GM12878 (cell line): ENCODE measurements at regions not wholly inside any gene's neighbourhood (a gene's known extent, or its start where the extent isn't known, plus 50 kb on each side); places are given as distances from the start of the nearest gene placed in this dataset.

ENCODE experiments used
- ATAC-seq: fragments of 200-7000 bp; cut with Tn5 transposase; 3 replicates; pipeline ENCODE4 v1.9.1; 2020; ENCODE audit warnings: mild to moderate bottlenecking, moderate library complexity
- BruUV-seq: library from RNA; stranded (reverse); fragments of 400-500 nt; replicated peaks from 2 replicates; lab custom pipeline; 2021; lab: Mats Ljungman, UMichigan
- CTCF ChIA-PET: fragments of 300-600 bp; sonication (Branson Sonifier 250); formaldehyde crosslinking; extraction: SDS; loops from one replicate; lab custom pipeline; 2021; ENCODE audit warnings: inconsistent platforms; lab: Yijun Ruan, JAX
- POLR2A ChIA-PET: fragments of 350-600 bp; formaldehyde crosslinking; extraction: SDS; loops from one replicate; lab custom pipeline; 2021; ENCODE audit warnings: inconsistent platforms; lab: Charles Lee
- RAD21 ChIA-PET: fragments of 300-600 bp; sonication (Branson Sonifier 250); formaldehyde crosslinking; loops from one replicate; lab custom pipeline; 2023; ENCODE audit warnings: antibody characterized with exemption; ENCODE audit not compliant: unreplicated experiment; lab: Charles Lee
- SMC1A ChIA-PET: fragments of 300-600 bp; sonication (Branson Sonifier 250); formaldehyde crosslinking; loops from one replicate; lab custom pipeline; 2023; ENCODE audit not compliant: unreplicated experiment, uncharacterized antibody; lab: Charles Lee
- DNase-seq: peaks from one replicate; pipeline ENCODE4 v3.0.0-alpha.2; 2011; ENCODE audit warnings: low read depth, low spot score
- FAIRE-seq: peaks from 3 replicates; lab custom pipeline; 2011; peaks lifted over from hg19 to GRCh38; lab: Jason Lieb, UNC
- H2AFZ ChIP-seq: 2 replicates; pipeline ENCODE4 v1.6.0; 2011; ENCODE audit warnings: low read depth, low read length, control low read depth; ENCODE audit not compliant: control insufficient read depth
- H3K27ac ChIP-seq: 2 replicates; pipeline ENCODE4 v1.5.1; 2011; ENCODE audit warnings: control low read depth; ENCODE audit not compliant: control insufficient read depth, insufficient read depth
- H3K27me3 ChIP-seq, 2 experiments: replicated peaks in 1 of 2; 2 replicates each; pipeline versions ENCODE4 v1.6.0 to v1.6.1; 2011; ENCODE audit warnings: low read length in 1 of 2; ENCODE audit not compliant: control insufficient read depth in 2 of 2, insufficient read depth in 2 of 2
- H3K36me3 ChIP-seq, 2 experiments: 2 replicates each; pipeline ENCODE4 v1.5.1; 2011; ENCODE audit warnings: low read length in 1 of 2; ENCODE audit not compliant: control insufficient read depth in 2 of 2, insufficient read depth in 2 of 2
- H3K4me1 ChIP-seq: 2 replicates; pipeline ENCODE4 v1.6.1; 2011; ENCODE audit warnings: mild to moderate bottlenecking, low read length, moderate library complexity, mixed read lengths; ENCODE audit not compliant: control insufficient read depth, insufficient read depth
- H3K4me2 ChIP-seq: 2 replicates; pipeline ENCODE4 v1.6.0; 2011; ENCODE audit warnings: control low read depth; ENCODE audit not compliant: control insufficient read depth, insufficient read depth
- H3K4me3 ChIP-seq: fragments of 200-600 bp; sonication (generic); 2 replicates; pipeline ENCODE4 v1.5.1; 2016
- H3K79me2 ChIP-seq: 2 replicates; pipeline ENCODE4 v1.6.0; 2011; ENCODE audit warnings: low read length; ENCODE audit not compliant: control insufficient read depth, insufficient read depth
- H3K9ac ChIP-seq: 2 replicates; pipeline ENCODE4 v1.8.0; 2011; ENCODE audit warnings: low read length, control low read depth, mixed read lengths; ENCODE audit not compliant: control insufficient read depth, insufficient read depth
- H3K9me3 ChIP-seq: replicated peaks from 3 replicates; pipeline ENCODE4 v1.5.1; 2011; ENCODE audit warnings: mild to moderate bottlenecking, low read length; ENCODE audit not compliant: control insufficient read depth, insufficient read depth
- H4K20me1 ChIP-seq: 2 replicates; pipeline ENCODE4 v1.6.0; 2011; ENCODE audit not compliant: control insufficient read depth, insufficient read depth
- ATF3 ChIP-seq: IDR thresholded peaks from 2 replicates; pipeline ENCODE4 v1.6.1; 2011; ENCODE audit warnings: low read depth, mild to moderate bottlenecking, low read length, moderate library complexity, borderline replicate concordance; ENCODE audit errors: extremely low read depth
- BRCA1 ChIP-seq: IDR thresholded peaks from 2 replicates; pipeline ENCODE4 v1.6.1; 2011; ENCODE audit warnings: low read depth, low read length, improper control_type of control experiment
- CEBPB ChIP-seq, 2 experiments: fragments of 150-350 bp in 1 of 2; IDR thresholded peaks; 2 replicates each; pipeline ENCODE4 v1.6.1; 2012 to 2014; ENCODE audit warnings: low read depth in 2 of 2, low read length in 2 of 2, borderline replicate concordance in 1 of 2, inconsistent platforms in 1 of 2
- E2F4 ChIP-seq: IDR thresholded peaks from 2 replicates; pipeline ENCODE4 v1.6.1; 2012; ENCODE audit warnings: low read depth, low read length, improper control_type of control experiment
- EP300 ChIP-seq, 2 experiments: fragments of 150-350 bp in 1 of 2; IDR thresholded peaks; 2 replicates each; pipeline ENCODE4 v1.6.1; 2011 to 2012; ENCODE audit warnings: low read depth in 2 of 2, low read length in 2 of 2, borderline replicate concordance in 1 of 2, improper control_type of control experiment in 1 of 2, inconsistent platforms in 1 of 2; ENCODE audit not compliant: control insufficient read depth in 1 of 2
- ESRRA ChIP-seq: IDR thresholded peaks from 2 replicates; pipeline ENCODE4 v1.6.1; 2012; ENCODE audit warnings: mild to moderate bottlenecking, low read length, improper control_type of control experiment
- KLF5 ChIP-seq: fragments of 450-650 bp; IDR thresholded peaks from 2 replicates; pipeline ENCODE4 v1.6.1; 2014; ENCODE audit warnings: mild to moderate bottlenecking; ENCODE audit not compliant: partially characterized antibody
- MTA3 ChIP-seq: IDR thresholded peaks from 2 replicates; pipeline ENCODE4 v1.6.1; 2012; ENCODE audit warnings: low read length, inconsistent platforms, borderline replicate concordance
- NFYB ChIP-seq: IDR thresholded peaks from 2 replicates; pipeline ENCODE4 v1.6.1; 2011; ENCODE audit warnings: low read depth, mild to moderate bottlenecking, low read length, improper control_type of control experiment, moderate library complexity; ENCODE audit not compliant: insufficient read depth
- PAX5 ChIP-seq: IDR thresholded peaks from 2 replicates; pipeline ENCODE4 v1.6.1; 2011; ENCODE audit warnings: low read depth, low read length, borderline replicate concordance
- POLR2A ChIP-seq: IDR thresholded peaks from 2 replicates; pipeline ENCODE4 v1.6.1; 2011; ENCODE audit warnings: low read depth, mild to moderate bottlenecking, low read length
- POLR2AphosphoS5 ChIP-seq: IDR thresholded peaks from 2 replicates; pipeline ENCODE4 v1.6.1; 2011; ENCODE audit warnings: mild to moderate bottlenecking, low read length, inconsistent platforms
- TAF1 ChIP-seq: IDR thresholded peaks from 2 replicates; pipeline ENCODE4 v1.6.1; 2011; ENCODE audit warnings: mild to moderate bottlenecking, low read depth, low read length, borderline replicate concordance
- WRNIP1 ChIP-seq: IDR thresholded peaks from 2 replicates; pipeline ENCODE4 v1.6.1; 2011; ENCODE audit warnings: low read depth, low read length, improper control_type of control experiment, borderline replicate concordance
- ZZZ3 ChIP-seq: IDR thresholded peaks from 2 replicates; pipeline ENCODE4 v1.6.1; 2011; ENCODE audit warnings: low read depth; ENCODE audit not compliant: control insufficient read depth, insufficient read length
- WGBS: methylation state at CpG from one replicate; pipeline ENCODE4 v1.1.6; 2016; ENCODE audit warnings: low lambda C conversion rate; ENCODE audit not compliant: insufficient replicate concordance, insufficient coverage; ENCODE audit errors: missing lambda C conversion rate; 5-methylcytosine and 5-hydroxymethylcytosine counted together
- in situ Hi-C: fragments of 300-500 bp; cut with MboI; formaldehyde crosslinking; loops from 9 replicates; pipeline ENCODE4 v1.14.3; 2018; ENCODE audit warnings: mixed read lengths
- intact Hi-C: fragments of 100-400 bp; cut with micrococcal nuclease; formaldehyde crosslinking; loops from one replicate; pipeline ENCODE4 v1.14.2; 2022; ENCODE audit not compliant: unreplicated experiment

DNA sequence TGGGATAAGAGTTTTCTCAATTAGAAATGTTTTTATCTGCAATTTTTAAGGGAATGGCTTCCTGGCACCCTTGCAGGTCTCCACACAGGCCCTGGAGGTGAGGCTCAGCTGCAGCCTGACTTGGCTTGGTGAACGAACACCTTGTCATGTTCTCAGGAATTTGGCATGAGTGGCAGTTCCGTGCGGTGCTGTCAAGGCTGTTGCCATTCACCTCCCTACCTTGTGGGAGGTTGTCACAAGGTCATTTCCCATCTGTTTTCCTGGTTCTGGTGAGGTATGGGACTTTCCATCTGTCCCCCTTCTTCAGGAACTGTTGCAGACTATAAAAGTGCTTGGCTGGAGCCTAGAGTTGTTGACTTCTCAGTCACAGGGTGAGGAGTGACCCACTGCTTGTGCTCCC lies 82.9 kb downstream of the ELOVL4 start:
- no peaks in the 10 kb centered on the region for H3K36me3 ChIP-seq
- H3K4me1 ChIP-seq: no peaks in the 10 kb centered on the region
- intact Hi-C loops: no loop called here
- no peaks in the 10 kb centered on the region for H3K79me2 ChIP-seq
- no peak for DNase-seq
- in situ Hi-C loops: no loop called here
- CTCF ChIA-PET: interaction anchor here (0.7 to 1.1 kb wide), 3 partner anchors 23 to 180 kb away, joined by 3 to 4 read pairs (median 4); no protein-coding TSS in a partner anchor
- RAD21 ChIA-PET: no interaction called here
- no TSS peak for BruUV-seq
- no peak overlapping the region for H2AFZ ChIP-seq
- H3K4me3 ChIP-seq: no peak overlapping the region
- WGBS: 43% methylated on average over 3 of the region's 3 CpGs
- H3K27ac ChIP-seq: no peak overlapping the region
- no peak for TF ChIP-seq EP300 (IDR thresholded peaks at IDR 0.05; ENCODE audit: borderline replicate concordance in 1 of 2, control insufficient read depth in 1 of 2, low read depth in 2 of 2, low read length in 2 of 2)
- no peak for ATAC-seq
- no peaks in the 10 kb centered on the region for H3K9me3 ChIP-seq
- SMC1A ChIA-PET: no interaction called here
- H3K9ac ChIP-seq: no peak overlapping the region
- FAIRE-seq: no peak
- H3K4me2 ChIP-seq: no peak overlapping the region
- no peaks in the 10 kb centered on the region for H3K27me3 ChIP-seq
- no peaks in the 10 kb centered on the region for H4K20me1 ChIP-seq
- POLR2A ChIA-PET: no interaction called here

- no peak overlapping the region for H3K4me3 ChIP-seq
- ChIA-PET POLR2A (no interaction called here), RAD21 (no interaction called here), SMC1A (no interaction called here), CTCF (interaction anchor here (1.1 kb wide), 1 partner anchor 85 kb away, joined by 3 read pairs; no protein-coding TSS in a partner anchor)
- in situ Hi-C loops (no loop called here), intact Hi-C loops (no loop called here)
- H3K27me3 ChIP-seq: no peaks in the 10 kb centered on the region
- H3K27ac ChIP-seq: no peak overlapping the region
- H4K20me1 ChIP-seq: no peaks in the 10 kb centered on the region
- H3K9me3 ChIP-seq: no peaks in the 10 kb centered on the region
- H3K4me2 ChIP-seq: no peak overlapping the region
- WGBS: 85% methylated on average over 1 of the region's 1 CpG
- no peak for FAIRE-seq
- TF ChIP-seq KLF5 (no peak), TAF1 (no peak), E2F4 (no peak), WRNIP1 (no peak), NFYB (no peak), MTA3 (no peak), POLR2A (no peak), BRCA1 (no peak), ZZZ3 (no peak), POLR2AphosphoS5 (no peak), CEBPB (IDR thresholded peaks at IDR 0.05; ENCODE audit: borderline replicate concordance in 1 of 2, low read depth in 2 of 2, low read length in 2 of 2) (no peak), ATF3 (no peak), ESRRA (no peak), PAX5 (no peak)
- H3K9ac ChIP-seq: no peak overlapping the region
- no peak overlapping the region for H2AFZ ChIP-seq
- BruUV-seq: no TSS peak
- no peaks in the 10 kb centered on the region for H3K79me2 ChIP-seq
- no peaks in the 10 kb centered on the region for H3K36me3 ChIP-seq
- ATAC-seq: no peak
- no peaks in the 10 kb centered on the region for H3K4me1 ChIP-seq
- DNase-seq: no peak
Measured at GRCh38 chr6:79864001-79864400, 83.4 kb downstream of the ELOVL4 start.
